ENCODE measurements at regions not wholly inside any gene's neighbourhood (a gene's known extent, or its start where the extent isn't known, plus 50 kb on each side); places are given as distances from the start of the nearest gene placed in this dataset.

- TF ChIP-seq POLR2A (IDR thresholded peaks at IDR 0.05) = no peak
- TF ChIP-seq CTCF (IDR thresholded peaks at IDR 0.05) = no peak
These were observed 1025.4 kb downstream of the SQOR start for GRCh38 chr15:46660096-46660842.

All from body of pancreas (tissue), 4 donors.